ENCODE measurements at regions not wholly inside any gene's neighbourhood (a gene's known extent, or its start where the extent isn't known, plus 50 kb on each side); places are given as distances from the start of the nearest gene placed in this dataset.

DNA sequence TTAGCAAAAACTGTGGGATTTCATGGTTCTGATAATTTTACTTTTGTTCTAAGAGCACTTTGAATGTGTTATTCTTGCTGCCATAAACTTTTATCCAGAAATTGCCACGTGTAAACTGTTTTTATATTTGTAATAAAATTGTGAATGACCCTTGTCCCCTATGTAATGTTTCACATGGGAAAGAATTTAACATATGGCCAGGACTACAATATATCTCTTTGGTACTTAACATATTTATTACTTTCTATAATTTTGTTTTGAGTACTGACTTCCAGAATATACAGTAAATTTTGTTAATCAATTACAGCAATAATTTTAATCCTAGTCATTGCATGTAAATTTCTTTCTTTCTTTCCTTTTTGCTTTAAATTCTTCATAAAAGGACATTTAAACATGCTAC, 735.0 kb upstream of the PHF14 start:
- H3K4me1 ChIP-seq (ENCODE audit: insufficient read depth, low read length, severe bottlenecking): no peaks in the 10 kb centered on the region
- no peak overlapping the region for H3K27ac ChIP-seq (ENCODE audit: low read depth, low read length, poor library complexity, severe bottlenecking)
- no peak for TF ChIP-seq EZH2 (IDR thresholded peaks at IDR 0.05; ENCODE audit: borderline replicate concordance, low read length)
- TF ChIP-seq, protein P1, sequence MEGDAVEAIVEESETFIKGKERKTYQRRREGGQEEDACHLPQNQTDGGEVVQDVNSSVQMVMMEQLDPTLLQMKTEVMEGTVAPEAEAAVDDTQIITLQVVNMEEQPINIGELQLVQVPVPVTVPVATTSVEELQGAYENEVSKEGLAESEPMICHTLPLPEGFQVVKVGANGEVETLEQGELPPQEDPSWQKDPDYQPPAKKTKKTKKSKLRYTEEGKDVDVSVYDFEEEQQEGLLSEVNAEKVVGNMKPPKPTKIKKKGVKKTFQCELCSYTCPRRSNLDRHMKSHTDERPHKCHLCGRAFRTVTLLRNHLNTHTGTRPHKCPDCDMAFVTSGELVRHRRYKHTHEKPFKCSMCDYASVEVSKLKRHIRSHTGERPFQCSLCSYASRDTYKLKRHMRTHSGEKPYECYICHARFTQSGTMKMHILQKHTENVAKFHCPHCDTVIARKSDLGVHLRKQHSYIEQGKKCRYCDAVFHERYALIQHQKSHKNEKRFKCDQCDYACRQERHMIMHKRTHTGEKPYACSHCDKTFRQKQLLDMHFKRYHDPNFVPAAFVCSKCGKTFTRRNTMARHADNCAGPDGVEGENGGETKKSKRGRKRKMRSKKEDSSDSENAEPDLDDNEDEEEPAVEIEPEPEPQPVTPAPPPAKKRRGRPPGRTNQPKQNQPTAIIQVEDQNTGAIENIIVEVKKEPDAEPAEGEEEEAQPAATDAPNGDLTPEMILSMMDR (IDR thresholded peaks at IDR 0.05; ENCODE audit: low read length): no peak
- H3K4me2 ChIP-seq (ENCODE audit: low read length): no peak overlapping the region
- no peaks in the 10 kb centered on the region for H3K9me2 ChIP-seq (ENCODE audit: low read depth, low read length)
- no peaks in the 10 kb centered on the region for H4K20me1 ChIP-seq (ENCODE audit: insufficient read depth, low read length)
- H3K4me3 ChIP-seq (ENCODE audit: low read depth, low read length, poor library complexity, severe bottlenecking): no peak overlapping the region
- H3K27me3 ChIP-seq (ENCODE audit: insufficient read depth, low read length): no peaks in the 10 kb centered on the region
- no peaks in the 10 kb centered on the region for H3K79me2 ChIP-seq (ENCODE audit: insufficient read depth, low read length)
- H3K36me3 ChIP-seq (ENCODE audit: insufficient read depth, low read length): no peaks in the 10 kb centered on the region
- H3K9ac ChIP-seq (ENCODE audit: low read length): no peak overlapping the region
- no peaks in the 10 kb centered on the region for H3K9me3 ChIP-seq (ENCODE audit: low read length)
- H3F3A ChIP-seq (ENCODE audit: insufficient read depth, low read length): no peaks in the 10 kb centered on the region
- no peak overlapping the region for H2AFZ ChIP-seq (ENCODE audit: low read length)

DNA sequence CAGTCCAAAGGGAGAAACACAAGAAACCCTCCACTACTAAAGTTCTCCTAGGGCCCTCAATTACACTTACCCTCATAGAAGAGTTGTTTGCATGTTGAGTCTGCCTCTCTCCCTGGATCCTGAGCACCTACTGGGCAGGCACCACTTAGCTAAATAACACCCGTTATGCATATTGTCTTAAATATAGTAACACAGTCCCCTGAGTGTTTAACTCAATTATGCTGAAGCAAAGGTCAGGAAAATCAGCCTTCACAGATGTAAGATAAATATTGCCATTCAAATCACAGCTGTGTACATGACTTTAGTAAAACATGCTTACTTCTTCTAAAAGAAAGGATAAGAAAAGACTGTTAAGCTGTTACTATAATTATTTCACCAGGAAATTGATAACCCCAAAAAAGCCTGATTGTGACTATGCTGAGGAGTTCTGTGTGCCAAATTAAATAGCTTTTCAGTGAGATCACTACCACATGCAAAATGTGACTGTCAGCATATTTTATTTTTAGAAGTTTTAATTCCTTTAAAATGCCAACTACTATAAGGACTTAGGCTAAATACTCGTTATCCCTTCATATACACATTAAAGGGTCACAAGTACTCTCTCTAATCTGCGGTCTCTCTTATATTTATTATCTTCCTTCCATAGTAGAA, 733.9 kb upstream of the PHF14 start:
- H3K9ac ChIP-seq (ENCODE audit: low read length): no peak overlapping the region
- TF ChIP-seq EZH2 (IDR thresholded peaks at IDR 0.05; ENCODE audit: borderline replicate concordance, low read length): no peak
- TF ChIP-seq, protein P1 (IDR thresholded peaks at IDR 0.05; ENCODE audit: low read length): no peak
- no peaks in the 10 kb centered on the region for H3F3A ChIP-seq (ENCODE audit: insufficient read depth, low read length)
- H3K36me3 ChIP-seq (ENCODE audit: insufficient read depth, low read length): no peaks in the 10 kb centered on the region
- no peak overlapping the region for H2AFZ ChIP-seq (ENCODE audit: low read length)
- no peak overlapping the region for H3K4me2 ChIP-seq (ENCODE audit: low read length)
- H3K79me2 ChIP-seq (ENCODE audit: insufficient read depth, low read length): no peaks in the 10 kb centered on the region
- no peaks in the 10 kb centered on the region for H3K4me1 ChIP-seq (ENCODE audit: insufficient read depth, low read length, severe bottlenecking)
- no peaks in the 10 kb centered on the region for H3K9me3 ChIP-seq (ENCODE audit: low read length)
- H4K20me1 ChIP-seq (ENCODE audit: insufficient read depth, low read length): no peaks in the 10 kb centered on the region
- H3K4me3 ChIP-seq (ENCODE audit: low read depth, low read length, poor library complexity, severe bottlenecking): no peak overlapping the region
- no peak overlapping the region for H3K27ac ChIP-seq (ENCODE audit: low read depth, low read length, poor library complexity, severe bottlenecking)
- no peaks in the 10 kb centered on the region for H3K9me2 ChIP-seq (ENCODE audit: low read depth, low read length)
- H3K27me3 ChIP-seq (ENCODE audit: insufficient read depth, low read length): no peaks in the 10 kb centered on the region

DNA sequence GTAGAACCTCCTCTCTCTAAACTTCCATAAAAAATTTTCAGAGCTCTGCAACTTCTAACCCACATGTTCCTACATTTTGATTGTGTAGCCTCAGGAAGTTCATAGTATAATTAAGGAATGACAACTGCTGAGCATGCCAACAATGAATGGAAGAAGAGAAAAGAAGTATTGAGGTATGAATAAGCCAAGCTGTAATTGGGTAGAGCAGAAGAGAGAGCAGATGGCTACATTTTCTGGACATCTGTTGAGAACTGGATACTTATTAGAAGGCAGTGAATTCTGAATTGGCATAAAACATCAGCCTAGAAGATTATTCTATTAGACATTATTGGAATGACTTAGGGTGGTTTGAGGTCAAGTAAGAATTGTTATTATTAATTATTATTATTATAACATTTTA, 728.3 kb upstream of the PHF14 start:
- H2AFZ ChIP-seq (ENCODE audit: low read length): no peak overlapping the region
- H3K27me3 ChIP-seq (ENCODE audit: insufficient read depth, low read length): no peaks in the 10 kb centered on the region
- H3K9me3 ChIP-seq (ENCODE audit: low read length): no peaks in the 10 kb centered on the region
- H3K36me3 ChIP-seq (ENCODE audit: insufficient read depth, low read length): no peaks in the 10 kb centered on the region
- H4K20me1 ChIP-seq (ENCODE audit: insufficient read depth, low read length): no peaks in the 10 kb centered on the region
- TF ChIP-seq, protein P1 (IDR thresholded peaks at IDR 0.05; ENCODE audit: low read length): no peak
- TF ChIP-seq EZH2 (IDR thresholded peaks at IDR 0.05; ENCODE audit: borderline replicate concordance, low read length): no peak
- H3F3A ChIP-seq (ENCODE audit: insufficient read depth, low read length): no peaks in the 10 kb centered on the region
- H3K27ac ChIP-seq (ENCODE audit: low read depth, low read length, poor library complexity, severe bottlenecking): no peak overlapping the region
- no peaks in the 10 kb centered on the region for H3K9me2 ChIP-seq (ENCODE audit: low read depth, low read length)
- no peaks in the 10 kb centered on the region for H3K4me1 ChIP-seq (ENCODE audit: insufficient read depth, low read length, severe bottlenecking)
- no peak overlapping the region for H3K9ac ChIP-seq (ENCODE audit: low read length)
- H3K4me2 ChIP-seq (ENCODE audit: low read length): no peak overlapping the region
- H3K79me2 ChIP-seq (ENCODE audit: insufficient read depth, low read length): no peaks in the 10 kb centered on the region
- no peak overlapping the region for H3K4me3 ChIP-seq (ENCODE audit: low read depth, low read length, poor library complexity, severe bottlenecking)

All from OCI-LY1 (cell line).